Astrocyte (in vitro differentiated cells and primary cell): ENCODE measurements at regions not wholly inside any gene's neighbourhood (a gene's known extent, or its start where the extent isn't known, plus 50 kb on each side); places are given as distances from the start of the nearest gene placed in this dataset.

Experiments used
- EZH2 ChIP-seq: IDR thresholded peaks from 2 replicates; pipeline ENCODE4 v1.6.1; 2012; ENCODE audit warnings: mild to moderate bottlenecking, low read length, inconsistent platforms; ENCODE audit not compliant: insufficient read depth
- TF ChIP-seq, protein P1 (sequence below): IDR thresholded peaks from 2 replicates; pipeline ENCODE4 v1.5.1; 2011; ENCODE audit warnings: low read depth, mild to moderate bottlenecking, inconsistent platforms, low read length, moderate library complexity; ENCODE audit not compliant: insufficient read depth

DNA sequence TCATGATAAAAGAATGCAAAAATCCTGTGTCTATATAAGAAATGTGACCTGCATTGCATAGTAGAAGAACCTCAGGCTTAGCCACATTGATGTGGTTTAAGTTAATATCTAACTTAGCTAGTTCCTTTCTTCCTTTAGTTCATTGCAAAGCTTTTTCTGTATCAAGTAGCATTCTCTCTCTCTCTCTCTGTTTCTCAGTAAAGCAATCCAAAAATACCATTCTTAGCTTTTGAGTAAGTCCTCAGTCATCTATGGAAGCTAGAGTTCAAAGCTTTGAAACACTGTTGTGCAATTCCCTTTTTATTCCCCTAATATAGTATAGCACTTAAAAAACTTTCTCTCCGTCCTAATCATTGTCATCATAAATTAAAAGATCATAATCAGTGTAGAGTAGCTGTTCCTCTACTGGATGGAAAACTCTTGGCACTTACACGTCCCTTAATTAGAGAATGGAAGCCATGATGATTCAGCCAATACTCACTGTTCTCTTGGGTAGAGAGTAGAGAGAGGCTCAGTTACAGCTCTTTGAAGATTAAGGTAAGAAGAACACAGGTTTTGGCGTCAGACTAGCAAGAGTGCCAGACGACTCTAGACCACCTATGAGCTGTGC, 350.3 kb upstream of the LYPLAL1 start:
- TF ChIP-seq, protein P1, sequence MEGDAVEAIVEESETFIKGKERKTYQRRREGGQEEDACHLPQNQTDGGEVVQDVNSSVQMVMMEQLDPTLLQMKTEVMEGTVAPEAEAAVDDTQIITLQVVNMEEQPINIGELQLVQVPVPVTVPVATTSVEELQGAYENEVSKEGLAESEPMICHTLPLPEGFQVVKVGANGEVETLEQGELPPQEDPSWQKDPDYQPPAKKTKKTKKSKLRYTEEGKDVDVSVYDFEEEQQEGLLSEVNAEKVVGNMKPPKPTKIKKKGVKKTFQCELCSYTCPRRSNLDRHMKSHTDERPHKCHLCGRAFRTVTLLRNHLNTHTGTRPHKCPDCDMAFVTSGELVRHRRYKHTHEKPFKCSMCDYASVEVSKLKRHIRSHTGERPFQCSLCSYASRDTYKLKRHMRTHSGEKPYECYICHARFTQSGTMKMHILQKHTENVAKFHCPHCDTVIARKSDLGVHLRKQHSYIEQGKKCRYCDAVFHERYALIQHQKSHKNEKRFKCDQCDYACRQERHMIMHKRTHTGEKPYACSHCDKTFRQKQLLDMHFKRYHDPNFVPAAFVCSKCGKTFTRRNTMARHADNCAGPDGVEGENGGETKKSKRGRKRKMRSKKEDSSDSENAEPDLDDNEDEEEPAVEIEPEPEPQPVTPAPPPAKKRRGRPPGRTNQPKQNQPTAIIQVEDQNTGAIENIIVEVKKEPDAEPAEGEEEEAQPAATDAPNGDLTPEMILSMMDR = no peak
- TF ChIP-seq EZH2 = no peak
